ENCODE measurements at regions not wholly inside any gene's neighbourhood (a gene's known extent, or its start where the extent isn't known, plus 50 kb on each side); places are given as distances from the start of the nearest gene placed in this dataset.

DNA sequence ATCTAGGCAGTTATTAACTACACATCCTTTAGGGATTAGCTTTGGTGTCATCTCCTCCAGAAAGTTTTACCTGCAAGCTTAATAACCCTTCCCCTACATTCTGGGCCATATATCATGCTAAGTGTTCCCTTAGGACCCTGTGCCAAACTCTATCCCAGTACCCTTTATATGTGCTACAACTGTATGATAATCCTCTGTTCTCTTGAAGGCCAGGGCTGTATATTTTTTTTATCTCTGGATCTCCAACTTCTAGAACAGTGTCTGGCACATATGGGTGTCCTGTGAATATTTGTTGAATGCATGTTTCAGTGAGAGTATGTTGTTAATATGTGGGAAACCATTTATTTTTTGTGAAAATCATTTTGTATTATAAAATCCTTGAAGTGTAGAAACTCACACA lies 106.7 kb downstream of the PPM1A start:
- Histone ChIP-seq H3K27me3 (ENCODE audit: insufficient read depth, low read length, poor library complexity, severe bottlenecking) (no peaks in the 10 kb centered on the region), H3F3A (ENCODE audit: low read depth) (no peaks in the 10 kb centered on the region), H3K9me2 (replicated peaks; ENCODE audit: low read depth, low read length) (no peaks in the 10 kb centered on the region), H3K9ac (ENCODE audit: low read depth, low read length, poor library complexity, severe bottlenecking) (no peak overlapping the region), H4K20me1 (ENCODE audit: insufficient read depth, low read length, poor library complexity, severe bottlenecking) (no peaks in the 10 kb centered on the region), H2AFZ (ENCODE audit: low read length) (no peak overlapping the region), H3K4me3 (ENCODE audit: low read length, poor library complexity, severe bottlenecking) (no peak overlapping the region), H3K79me2 (ENCODE audit: insufficient read depth, low read length) (no peaks in the 10 kb centered on the region), H3K36me3 (ENCODE audit: insufficient read depth, low read length) (no peaks in the 10 kb centered on the region), H3K9me3 (ENCODE audit: insufficient read depth, low read depth, low read length) (no peaks in the 10 kb centered on the region), H3K4me1 (ENCODE audit: insufficient read depth, low read length, poor library complexity, severe bottlenecking) (no peaks in the 10 kb centered on the region), H3K4me2 (ENCODE audit: low read depth, low read length, poor library complexity, severe bottlenecking) (no peak overlapping the region)
- no peak for TF ChIP-seq EZH2phosphoT487 (IDR thresholded peaks at IDR 0.05; ENCODE audit: borderline replicate concordance)
- TF ChIP-seq, protein P1, sequence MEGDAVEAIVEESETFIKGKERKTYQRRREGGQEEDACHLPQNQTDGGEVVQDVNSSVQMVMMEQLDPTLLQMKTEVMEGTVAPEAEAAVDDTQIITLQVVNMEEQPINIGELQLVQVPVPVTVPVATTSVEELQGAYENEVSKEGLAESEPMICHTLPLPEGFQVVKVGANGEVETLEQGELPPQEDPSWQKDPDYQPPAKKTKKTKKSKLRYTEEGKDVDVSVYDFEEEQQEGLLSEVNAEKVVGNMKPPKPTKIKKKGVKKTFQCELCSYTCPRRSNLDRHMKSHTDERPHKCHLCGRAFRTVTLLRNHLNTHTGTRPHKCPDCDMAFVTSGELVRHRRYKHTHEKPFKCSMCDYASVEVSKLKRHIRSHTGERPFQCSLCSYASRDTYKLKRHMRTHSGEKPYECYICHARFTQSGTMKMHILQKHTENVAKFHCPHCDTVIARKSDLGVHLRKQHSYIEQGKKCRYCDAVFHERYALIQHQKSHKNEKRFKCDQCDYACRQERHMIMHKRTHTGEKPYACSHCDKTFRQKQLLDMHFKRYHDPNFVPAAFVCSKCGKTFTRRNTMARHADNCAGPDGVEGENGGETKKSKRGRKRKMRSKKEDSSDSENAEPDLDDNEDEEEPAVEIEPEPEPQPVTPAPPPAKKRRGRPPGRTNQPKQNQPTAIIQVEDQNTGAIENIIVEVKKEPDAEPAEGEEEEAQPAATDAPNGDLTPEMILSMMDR (conservative IDR thresholded peaks at IDR 0.05; ENCODE audit: low read length) = no peak

DNA sequence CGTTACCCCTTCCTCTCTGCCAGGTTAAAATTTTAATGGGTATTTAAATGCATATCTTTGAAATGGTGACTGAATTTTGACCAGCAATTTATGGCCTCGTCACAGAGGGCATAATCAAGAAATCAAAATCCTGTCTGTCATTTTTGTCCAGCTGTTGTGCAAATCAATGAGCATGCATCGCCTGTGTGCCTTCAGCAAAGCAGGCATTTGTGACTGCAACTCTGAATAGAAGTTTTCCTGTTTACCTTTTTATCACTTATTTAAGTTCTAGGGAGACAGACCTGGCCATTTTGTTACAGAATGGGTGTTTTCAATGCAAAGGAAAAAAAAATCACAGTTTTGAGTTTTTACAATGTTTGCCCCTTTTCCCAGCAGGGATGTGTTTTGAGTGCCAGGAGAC lies 107.4 kb downstream of the PPM1A start:
- no peaks in the 10 kb centered on the region for H3K9me2 ChIP-seq (replicated peaks; ENCODE audit: low read depth, low read length)
- TF ChIP-seq, protein P1 (conservative IDR thresholded peaks at IDR 0.05; ENCODE audit: low read length) = no peak
- no peak for TF ChIP-seq EZH2phosphoT487 (IDR thresholded peaks at IDR 0.05; ENCODE audit: borderline replicate concordance)
- H2AFZ ChIP-seq (ENCODE audit: low read length) = no peak overlapping the region
- H3K4me3 ChIP-seq (ENCODE audit: low read length, poor library complexity, severe bottlenecking) = no peak overlapping the region
- H3F3A ChIP-seq (ENCODE audit: low read depth) = no peaks in the 10 kb centered on the region
- no peak overlapping the region for H3K4me2 ChIP-seq (ENCODE audit: low read depth, low read length, poor library complexity, severe bottlenecking)
- no peak overlapping the region for H3K9ac ChIP-seq (ENCODE audit: low read depth, low read length, poor library complexity, severe bottlenecking)
- H3K9me3 ChIP-seq (ENCODE audit: insufficient read depth, low read depth, low read length) = no peaks in the 10 kb centered on the region
- H3K27me3 ChIP-seq (ENCODE audit: insufficient read depth, low read length, poor library complexity, severe bottlenecking) = no peaks in the 10 kb centered on the region
- no peaks in the 10 kb centered on the region for H3K79me2 ChIP-seq (ENCODE audit: insufficient read depth, low read length)
- H3K36me3 ChIP-seq (ENCODE audit: insufficient read depth, low read length) = no peaks in the 10 kb centered on the region
- no peaks in the 10 kb centered on the region for H3K4me1 ChIP-seq (ENCODE audit: insufficient read depth, low read length, poor library complexity, severe bottlenecking)
- H4K20me1 ChIP-seq (ENCODE audit: insufficient read depth, low read length, poor library complexity, severe bottlenecking) = no peaks in the 10 kb centered on the region

DNA sequence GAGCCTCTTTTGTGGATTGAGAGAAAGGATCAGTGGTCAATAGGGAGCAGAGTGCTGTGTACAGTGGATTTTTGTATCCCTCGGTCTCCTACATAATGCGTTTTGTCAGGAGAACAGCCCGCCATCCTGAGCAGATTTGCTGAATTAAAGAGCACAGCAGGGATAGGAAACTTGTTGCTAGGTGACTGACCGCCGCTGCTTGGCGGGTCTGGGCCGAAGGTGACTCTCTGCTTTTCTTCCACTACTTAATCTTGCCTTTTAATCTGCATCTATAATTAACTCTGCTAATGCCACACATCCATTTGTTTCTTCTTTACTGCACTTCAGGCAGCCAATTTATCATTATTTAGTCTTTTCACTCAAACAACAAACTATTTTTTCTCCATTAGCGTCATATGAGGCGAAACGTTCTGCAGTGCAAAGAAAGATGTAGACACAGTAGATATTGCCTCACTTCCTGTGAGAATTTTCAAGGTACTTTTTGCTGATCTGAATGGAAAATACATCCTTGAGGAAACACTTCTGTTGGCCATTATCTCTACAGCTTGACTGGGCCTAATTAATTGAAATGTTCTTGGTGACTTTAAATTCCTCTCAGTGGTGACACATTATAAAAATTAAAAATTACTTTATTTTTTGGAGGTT lies 108.0 kb downstream of the PPM1A start:
- Histone ChIP-seq H3K9me2 (replicated peaks; ENCODE audit: low read depth, low read length) (no peaks in the 10 kb centered on the region), H3K27me3 (ENCODE audit: insufficient read depth, low read length, poor library complexity, severe bottlenecking) (no peaks in the 10 kb centered on the region), H3K9me3 (ENCODE audit: insufficient read depth, low read depth, low read length) (no peaks in the 10 kb centered on the region), H4K20me1 (ENCODE audit: insufficient read depth, low read length, poor library complexity, severe bottlenecking) (no peaks in the 10 kb centered on the region), H2AFZ (ENCODE audit: low read length) (no peak overlapping the region), H3K36me3 (ENCODE audit: insufficient read depth, low read length) (no peaks in the 10 kb centered on the region), H3K4me3 (ENCODE audit: low read length, poor library complexity, severe bottlenecking) (no peak overlapping the region), H3K4me1 (ENCODE audit: insufficient read depth, low read length, poor library complexity, severe bottlenecking) (no peaks in the 10 kb centered on the region), H3K79me2 (ENCODE audit: insufficient read depth, low read length) (no peaks in the 10 kb centered on the region), H3K4me2 (ENCODE audit: low read depth, low read length, poor library complexity, severe bottlenecking) (no peak overlapping the region), H3F3A (ENCODE audit: low read depth) (no peaks in the 10 kb centered on the region), H3K9ac (ENCODE audit: low read depth, low read length, poor library complexity, severe bottlenecking) (no peak overlapping the region)
- TF ChIP-seq, protein P1 (conservative IDR thresholded peaks at IDR 0.05; ENCODE audit: low read length) = no peak
- TF ChIP-seq EZH2phosphoT487 (IDR thresholded peaks at IDR 0.05; ENCODE audit: borderline replicate concordance) = no peak

Measured in Loucy (cell line).